H1 (cell line): ENCODE measurements at regions not wholly inside any gene's neighbourhood (a gene's known extent, or its start where the extent isn't known, plus 50 kb on each side); places are given as distances from the start of the nearest gene placed in this dataset.

Source experiments
- CTCF ChIA-PET: fragments of 300-600 bp; sonication (Branson Sonifier 250); formaldehyde crosslinking; loops from one replicate; lab custom pipeline; 2021; ENCODE audit not compliant: partially characterized antibody; lab: Charles Lee
- POLR2A ChIA-PET: fragments of 300-600 bp; sonication (Branson Sonifier 250); formaldehyde crosslinking; loops from one replicate; lab custom pipeline; 2021; ENCODE audit warnings: inconsistent platforms; ENCODE audit not compliant: partially characterized antibody; lab: Charles Lee
- DNase-seq, 2 experiments: peaks; one replicate each; pipeline versions ENCODE4 v3.0.0 to v3.0.0-alpha.2; 2010 to 2022; ENCODE audit warnings: low spot score in 2 of 2, low read depth in 1 of 2, mixed read lengths in 1 of 2
- FAIRE-seq: peaks from 2 replicates; lab custom pipeline; 2011; peaks lifted over from hg19 to GRCh38; lab: Jason Lieb, UNC
- H2AFZ ChIP-seq: 2 replicates; pipeline ENCODE4 v1.8.1; 2012; ENCODE audit warnings: low read length, inconsistent platforms
- H2AK5ac ChIP-seq: 2 replicates; pipeline ENCODE4 v1.6.1; 2013; ENCODE audit warnings: low read depth, low read length
- H2BK120ac ChIP-seq: replicated peaks from 2 replicates; pipeline ENCODE3; 2013; ENCODE audit warnings: low read depth, low read length, inconsistent platforms
- H2BK12ac ChIP-seq: 2 replicates; pipeline ENCODE4 v1.6.1; 2013; ENCODE audit warnings: low read depth, low read length
- H2BK15ac ChIP-seq: 2 replicates; pipeline ENCODE4 v1.6.1; 2013; ENCODE audit warnings: low read length
- H2BK20ac ChIP-seq: 2 replicates; pipeline ENCODE4 v1.6.1; 2013; ENCODE audit warnings: low read length
- H2BK5ac ChIP-seq: 2 replicates; pipeline ENCODE4 v1.6.1; 2013; ENCODE audit warnings: low read depth, low read length
- H3K14ac ChIP-seq: 2 replicates; pipeline ENCODE4 v1.6.1; 2013; ENCODE audit warnings: inconsistent platforms; ENCODE audit not compliant: insufficient read length
- H3K18ac ChIP-seq: 2 replicates; pipeline ENCODE4 v1.6.1; 2013; ENCODE audit warnings: low read length; ENCODE audit errors: extremely low read depth
- H3K23ac ChIP-seq: 2 replicates; pipeline ENCODE4 v1.6.1; 2013; ENCODE audit warnings: inconsistent platforms; ENCODE audit not compliant: insufficient read length
- H3K23me2 ChIP-seq: 2 replicates; pipeline ENCODE4 v1.6.1; 2013; ENCODE audit warnings: low read depth, low read length
- H3K27ac ChIP-seq: 2 replicates; pipeline ENCODE4 v1.6.1; 2011; ENCODE audit warnings: low read depth, low read length, inconsistent platforms
- H3K27me3 ChIP-seq, 4 experiments: replicated peaks in 1 of 4; 1 replicate in 1 of 4; 2 replicates in 3 of 4; pipeline versions ENCODE4 v1.6.1 to v1.8.1; 2011 to 2013; ENCODE audit warnings: low read length in 3 of 4, mild to moderate bottlenecking in 3 of 4, inconsistent platforms in 2 of 4, mixed read lengths in 2 of 4, moderate library complexity in 1 of 4; ENCODE audit not compliant: control insufficient read depth in 3 of 4, insufficient read depth in 3 of 4; ENCODE audit errors: extremely low read depth in 1 of 4
- H3K36me3 ChIP-seq, 4 experiments: 2 replicates each; pipeline versions ENCODE4 v1.6.1 to v1.8.1; 2011 to 2013; ENCODE audit warnings: mild to moderate bottlenecking in 4 of 4, low read length in 3 of 4, moderate library complexity in 2 of 4, control low read depth in 1 of 4, inconsistent platforms in 1 of 4; ENCODE audit not compliant: insufficient read depth in 4 of 4, control insufficient read depth in 2 of 4
- H3K4ac ChIP-seq: replicated peaks from 2 replicates; pipeline ENCODE3; 2013; ENCODE audit warnings: low read length, low read depth, mixed read lengths, inconsistent platforms; ENCODE audit not compliant: insufficient read length
- H3K4me1 ChIP-seq, 4 experiments: replicated peaks in 1 of 4; 1 replicate in 1 of 4; 2 replicates in 3 of 4; pipeline versions ENCODE4 v1.6.1 to v1.8.1; 2011 to 2013; ENCODE audit warnings: low read length in 3 of 4, inconsistent platforms in 2 of 4, mixed read lengths in 1 of 4; ENCODE audit not compliant: insufficient read depth in 4 of 4, control insufficient read depth in 3 of 4
- H3K4me2 ChIP-seq, 2 experiments: 2 replicates each; pipeline versions ENCODE4 v1.6.1 to v1.8.1; 2011 to 2013; ENCODE audit warnings: low read depth in 2 of 2, low read length in 2 of 2, control low read depth in 1 of 2, inconsistent platforms in 1 of 2, mild to moderate bottlenecking in 1 of 2; ENCODE audit not compliant: insufficient read depth in 1 of 2
- H3K4me3 ChIP-seq, 4 experiments: fragments of 200-600, 300-600 bp in 1 of 4; sonication (generic), shearing (Covaris generic), sonication (Bioruptor Twin) in 1 of 4; 2 replicates each; pipeline versions ENCODE4 v1.5.1 to v1.8.1; 2011 to 2016; ENCODE audit warnings: low read length in 4 of 4, low read depth in 3 of 4, control low read depth in 2 of 4, inconsistent platforms in 2 of 4, mild to moderate bottlenecking in 2 of 4, mixed read lengths in 1 of 4, moderate library complexity in 1 of 4; ENCODE audit not compliant: insufficient read depth in 2 of 4; ENCODE audit errors: extremely low read depth in 1 of 4
- H3K56ac ChIP-seq: replicated peaks from 2 replicates; pipeline ENCODE3; 2013; ENCODE audit warnings: low read depth, mild to moderate bottlenecking, mixed read lengths, low read length, inconsistent platforms; ENCODE audit not compliant: insufficient read length
- H3K79me1 ChIP-seq: 2 replicates; pipeline ENCODE4 v1.6.1; 2013; ENCODE audit warnings: low read depth, low read length, control low read depth
- H3K79me2 ChIP-seq, 2 experiments: 2 replicates each; pipeline versions ENCODE4 v1.6.1 to v1.8.1; 2012 to 2013; ENCODE audit warnings: low read length in 2 of 2, mild to moderate bottlenecking in 2 of 2, inconsistent platforms in 1 of 2; ENCODE audit not compliant: insufficient read depth in 2 of 2, control insufficient read depth in 1 of 2
- H3K9ac ChIP-seq, 4 experiments: replicated peaks in 1 of 4; 1 replicate in 1 of 4; 2 replicates in 3 of 4; pipeline versions ENCODE4 v1.6.1 to v1.8.1; 2011 to 2013; ENCODE audit warnings: low read depth in 3 of 4, low read length in 3 of 4, control low read depth in 2 of 4, mild to moderate bottlenecking in 2 of 4, moderate library complexity in 2 of 4, inconsistent platforms in 1 of 4; ENCODE audit errors: extremely low read depth in 1 of 4
- H3K9me3 ChIP-seq, 2 experiments: 2 replicates each; pipeline versions ENCODE4 v1.6.1 to v1.8.1; 2012 to 2013; ENCODE audit warnings: mild to moderate bottlenecking in 2 of 2, moderate library complexity in 2 of 2, control low read depth in 1 of 2, inconsistent platforms in 1 of 2, low read depth in 1 of 2, low read length in 1 of 2, mixed read lengths in 1 of 2; ENCODE audit not compliant: insufficient read depth in 2 of 2
- H4K20me1 ChIP-seq, 2 experiments: replicated peaks in 1 of 2; 2 replicates each; pipeline versions ENCODE3 to v1.8.1; 2011 to 2013; ENCODE audit warnings: inconsistent platforms in 2 of 2, low read length in 2 of 2, mild to moderate bottlenecking in 1 of 2; ENCODE audit not compliant: insufficient read depth in 2 of 2, control insufficient read depth in 1 of 2
- H4K5ac ChIP-seq: 2 replicates; pipeline ENCODE4 v1.6.1; 2013; ENCODE audit warnings: low read length, low read depth, mixed read lengths, inconsistent platforms; ENCODE audit not compliant: insufficient read length
- H4K8ac ChIP-seq: 2 replicates; pipeline ENCODE4 v1.8.0; 2013; ENCODE audit warnings: mild to moderate bottlenecking, moderate library complexity, low read length, inconsistent platforms; ENCODE audit not compliant: insufficient read depth; ENCODE audit errors: extremely low read depth
- H4K91ac ChIP-seq: replicated peaks from 2 replicates; pipeline ENCODE3; 2013; ENCODE audit warnings: low read length, mixed read lengths, inconsistent platforms; ENCODE audit not compliant: insufficient read length
- CEBPB ChIP-seq: IDR thresholded peaks from 2 replicates; pipeline ENCODE4 v1.6.1; 2012; ENCODE audit warnings: low read depth, low read length
- CHD1 ChIP-seq: IDR thresholded peaks from 2 replicates; pipeline ENCODE4 v1.6.1; 2012; ENCODE audit warnings: low read depth, low read length, improper control_type of control experiment
- POLR2AphosphoS5 ChIP-seq: IDR thresholded peaks from 2 replicates; pipeline ENCODE4 v1.6.1; 2011; ENCODE audit warnings: low read depth, low read length
- WGBS, 2 experiments: shearing (Covaris generic) in 1 of 2; methylation state at CpG; one replicate each; pipeline versions ENCODE4 v1.1.6 to v1.1.7; 2013 to 2015; ENCODE audit warnings: low lambda C conversion rate in 2 of 2, mixed read lengths in 2 of 2, inconsistent platforms in 1 of 2, low coverage in 1 of 2, missing lambda C conversion rate in 1 of 2; ENCODE audit not compliant: insufficient replicate concordance in 2 of 2, insufficient coverage in 1 of 2, insufficient read length in 1 of 2; ENCODE audit errors: extremely low coverage in 1 of 2, missing lambda C conversion rate in 1 of 2; 5-methylcytosine and 5-hydroxymethylcytosine counted together

GRCh38 chr17:34135841-34136240 is 119.2 kb upstream of the CCL2 start:
- H2BK12ac ChIP-seq = no peak overlapping the region
- DNase-seq (no peak), FAIRE-seq (no peak)
- no peak overlapping the region for H2AK5ac ChIP-seq
- no peak overlapping the region for H3K27ac ChIP-seq
- 72% methylated on average over 2 of the region's 2 CpGs; no CpG with 5 or more reads in 1 of the 2 experiments for WGBS, 2 experiments
- H2BK5ac ChIP-seq = peak overlapping the region; percentile 55; the same call in 1 of the 2 replicates
- POLR2A ChIA-PET = interaction anchor here (0.6 to 1.2 kb wide), 2 partner anchors 10 to 21 kb away, joined by 3 to 5 read pairs; no protein-coding TSS in a partner anchor
- no peak overlapping the region for H3K18ac ChIP-seq
- H3K23ac ChIP-seq = no peak overlapping the region
- H4K5ac ChIP-seq = no peak overlapping the region
- no peaks in the 10 kb centered on the region for H3K79me2 ChIP-seq
- no peaks in the 10 kb centered on the region for H3K27me3 ChIP-seq
- H3K4me2 ChIP-seq = peak overlapping the region; percentile 9 to 42; a peak in 3 of 4 replicates
- H2BK120ac ChIP-seq = no peak overlapping the region
- peaks cover 2 to 22% (median 12%) of the 10 kb centered on the region in 4 experiments for H3K4me1 ChIP-seq
- H4K20me1 ChIP-seq = no peaks in the 10 kb centered on the region
- peak overlapping the region in 1 of 4 experiments; percentile 13; a peak in 1 of 8 replicates for H3K4me3 ChIP-seq
- no peak overlapping the region for H3K9ac ChIP-seq
- CTCF ChIA-PET = interaction anchor here (1.1 to 16.4 kb wide), 3 partner anchors 10 to 35 kb away, joined by 3 to 145 read pairs (median 11); no protein-coding TSS in a partner anchor
- no peak overlapping the region for H4K8ac ChIP-seq
- no peak for TF ChIP-seq CHD1
- TF ChIP-seq POLR2AphosphoS5 = no peak
- 0 out of 2 replicates have a peak, but pooled peaks have one; percentile 28 for TF ChIP-seq CEBPB
- no peak overlapping the region for H3K56ac ChIP-seq
- no peak overlapping the region for H2AFZ ChIP-seq
- no peak overlapping the region for H4K91ac ChIP-seq
- H3K9me3 ChIP-seq = no peaks in the 10 kb centered on the region; a peak in 1 of 4 replicates
- H3K23me2 ChIP-seq = no peaks in the 10 kb centered on the region
- no peak overlapping the region for H3K14ac ChIP-seq
- no peaks in the 10 kb centered on the region for H3K79me1 ChIP-seq
- no peak overlapping the region for H2BK20ac ChIP-seq
- no peak overlapping the region for H2BK15ac ChIP-seq
- H3K4ac ChIP-seq = no peak overlapping the region
- no peaks in the 10 kb centered on the region for H3K36me3 ChIP-seq
